Small intestine (tissue), 7 donors: ENCODE measurements at regions not wholly inside any gene's neighbourhood (a gene's known extent, or its start where the extent isn't known, plus 50 kb on each side); places are given as distances from the start of the nearest gene placed in this dataset.
A peak's percentile ranks its signal among the peaks of the same experiment; 100 is the strongest.

Experiments
- DNase-seq, 2 donors: peaks; one replicate each; pipeline versions ENCODE4 v3.0.0 to v3.0.0-alpha.2; 2013
- FAIRE-seq: peaks from 2 replicates; lab custom pipeline; 2012; peaks lifted over from hg19 to GRCh38; lab: Jason Lieb, UNC
- H3K27ac ChIP-seq, 3 donors: one replicate each; pipeline ENCODE4 v1.5.1; 2013; ENCODE audit warnings: low read length in 2 of 3, mild to moderate bottlenecking in 2 of 3, control low read depth in 1 of 3, inconsistent platforms in 1 of 3, low read depth in 1 of 3, moderate library complexity in 1 of 3
- H3K27me3 ChIP-seq, 3 donors: one replicate each; pipeline ENCODE4 v1.6.1; 2013; ENCODE audit warnings: low read length in 3 of 3, inconsistent platforms in 1 of 3; ENCODE audit not compliant: control insufficient read depth in 3 of 3, insufficient read depth in 3 of 3
- H3K36me3 ChIP-seq, 3 donors: one replicate each; pipeline ENCODE4 v1.6.1; 2013; ENCODE audit warnings: low read length in 3 of 3, inconsistent platforms in 1 of 3, low read depth in 1 of 3, mild to moderate bottlenecking in 1 of 3, moderate library complexity in 1 of 3; ENCODE audit not compliant: control insufficient read depth in 3 of 3, insufficient read depth in 2 of 3
- H3K4me1 ChIP-seq, 3 donors: one replicate each; pipeline ENCODE4 v1.6.1; 2013; ENCODE audit warnings: low read length in 2 of 3, inconsistent platforms in 1 of 3, low read depth in 1 of 3, mild to moderate bottlenecking in 1 of 3, moderate library complexity in 1 of 3; ENCODE audit not compliant: control insufficient read depth in 3 of 3, insufficient read depth in 2 of 3
- H3K4me3 ChIP-seq, 3 donors: one replicate each; pipeline ENCODE4 v1.5.1; 2013; ENCODE audit warnings: low read length in 3 of 3, control low read depth in 1 of 3, inconsistent platforms in 1 of 3, low read depth in 1 of 3, mild to moderate bottlenecking in 1 of 3, moderate library complexity in 1 of 3
- H3K9me3 ChIP-seq, 2 donors: one replicate each; pipeline ENCODE4 v1.6.1; 2013; ENCODE audit warnings: low read depth in 1 of 2, low read length in 1 of 2; ENCODE audit not compliant: control insufficient read depth in 2 of 2, insufficient read depth in 1 of 2
- WGBS, 3 donors: extraction: QIAGEN DNeasy Blood & Tissue Kit; methylation state at CpG; one replicate each; pipeline ENCODE4 v1.1.7; 2013; 5-methylcytosine and 5-hydroxymethylcytosine counted together
- donor health status: healthy with polysubstance abuse.
- donor health status: control.
- donor health status: control.
- donor health status: Bipolar disorder and iron deficiency.
- donor health status: healthy.

GRCh38 chr3:73697020-73697419, 72.3 kb upstream of the PDZRN3 start:
- DNase-seq (no peak), FAIRE-seq (no peak)
- Histone ChIP-seq H3K4me3 (no peak overlapping the region), H3K27me3 (no peaks in the 10 kb centered on the region), H3K9me3 (peaks cover 0 to 9% of the 10 kb centered on the region in 2 donors), H3K36me3 (no peaks in the 10 kb centered on the region), H3K27ac (no peak overlapping the region), H3K4me1 (peaks cover 0 to 11% (median 0%) of the 10 kb centered on the region in 3 donors)
- 68 to 74% (median 70%) methylated on average over 6 of the region's 6 CpGs for WGBS, 3 donors

GRCh38 chr3:73695841-73696240, 71.1 kb upstream of the PDZRN3 start:
- Histone ChIP-seq H3K9me3 (peaks cover 0 to 9% of the 10 kb centered on the region in 2 donors), H3K4me1 (peaks cover 0 to 11% (median 0%) of the 10 kb centered on the region in 3 donors), H3K36me3 (no peaks in the 10 kb centered on the region), H3K4me3 (no peak overlapping the region), H3K27me3 (no peaks in the 10 kb centered on the region), H3K27ac (no peak overlapping the region)
- DNase-seq, result no peak
- 70 to 88% (median 79%) methylated on average over 3 of the region's 3 CpGs for WGBS, 3 donors
- no peak for FAIRE-seq

GRCh38 chr3:73694983-73695757, 70.4 kb upstream of the PDZRN3 start:
- no peaks in the 10 kb centered on the region for H3K27me3 ChIP-seq
- H3K4me1 ChIP-seq, result peaks cover 0 to 7% (median 0%) of the 10 kb centered on the region in 3 donors
- H3K27ac ChIP-seq, result no peak overlapping the region
- FAIRE-seq, result no peak
- H3K4me3 ChIP-seq, result no peak overlapping the region
- WGBS, 3 donors, result 77 to 86% (median 82%) methylated on average over 1 of the region's 1 CpG
- DNase-seq, result no peak
- H3K36me3 ChIP-seq, result no peaks in the 10 kb centered on the region
- H3K9me3 ChIP-seq, result peaks cover 0 to 9% of the 10 kb centered on the region in 2 donors

DNA sequence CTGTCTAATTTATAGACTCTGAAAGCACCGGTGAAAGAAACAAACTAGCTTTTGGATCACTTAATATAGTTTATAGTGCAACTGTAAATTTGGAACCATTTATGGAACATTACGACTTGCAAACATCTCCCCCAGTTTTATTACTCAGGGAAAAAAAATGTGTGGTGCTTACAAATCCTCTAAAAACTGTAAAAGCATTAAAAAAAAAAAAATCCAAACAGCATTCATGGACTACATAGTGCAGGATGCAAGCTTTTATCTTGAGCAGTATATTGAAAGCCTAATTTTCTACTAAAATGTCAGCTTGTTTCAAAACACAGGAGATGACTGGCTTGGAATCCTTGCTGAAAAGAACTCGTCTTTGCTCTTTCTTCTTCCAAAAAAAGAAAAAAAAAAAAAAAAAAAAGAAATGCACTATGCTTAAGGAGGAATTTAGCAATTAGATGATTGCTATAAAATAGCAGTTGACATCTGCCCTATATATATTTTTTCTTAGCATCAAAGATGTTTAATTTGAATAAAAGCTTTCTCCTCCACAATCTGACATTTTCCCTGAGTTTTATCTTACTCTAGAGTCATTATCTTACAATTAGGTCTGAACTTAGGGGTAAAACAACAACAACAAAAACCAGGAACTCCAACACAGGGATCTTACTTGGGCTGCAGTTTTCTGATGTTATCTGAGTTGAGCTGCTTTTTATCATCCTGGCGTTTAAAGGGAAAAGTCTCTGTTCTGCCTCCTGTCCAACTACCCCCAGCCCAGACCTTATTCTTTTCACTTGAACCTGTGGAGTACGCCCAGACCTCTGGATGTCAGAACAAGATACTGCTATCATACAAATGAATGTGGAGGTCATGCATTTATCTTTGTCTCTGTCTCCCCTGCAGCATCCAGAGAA, 62.6 kb upstream of the PDZRN3 start:
- no peak for FAIRE-seq
- no peak for DNase-seq
- H3K4me3 ChIP-seq, result no peak overlapping the region
- no peak overlapping the region for H3K27ac ChIP-seq
- WGBS, 3 donors, result 66 to 76% (median 72%) methylated on average over 5 of the region's 5 CpGs
- no peaks in the 10 kb centered on the region for H3K27me3 ChIP-seq
- H3K4me1 ChIP-seq, result no peaks in the 10 kb centered on the region
- no peaks in the 10 kb centered on the region for H3K9me3 ChIP-seq
- H3K36me3 ChIP-seq, result no peaks in the 10 kb centered on the region

DNA sequence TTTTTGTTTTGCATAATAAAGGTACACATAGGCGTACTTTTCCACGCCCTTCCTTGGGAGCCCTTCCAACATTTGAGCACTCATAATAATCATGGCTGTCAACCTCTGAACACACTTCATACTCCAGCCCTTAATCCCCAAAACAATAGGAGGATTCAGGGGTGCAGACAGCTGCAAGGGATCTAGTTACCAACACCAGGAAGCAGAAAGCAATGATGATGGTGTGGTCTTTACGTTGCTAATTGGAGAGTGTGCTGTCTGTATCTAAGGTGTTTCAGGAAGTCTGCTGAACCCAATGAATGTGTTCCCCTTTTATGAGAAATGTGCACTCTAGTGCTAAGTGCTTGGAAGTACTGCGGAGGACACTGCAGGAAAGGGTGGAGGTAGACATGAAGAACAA, 60.3 kb upstream of the PDZRN3 start:
- DNase-seq (peak in 1 of 2 donors; percentile 3), FAIRE-seq (no peak)
- Histone ChIP-seq H3K27ac (no peak overlapping the region), H3K4me3 (no peak overlapping the region), H3K27me3 (no peaks in the 10 kb centered on the region), H3K9me3 (no peaks in the 10 kb centered on the region), H3K36me3 (no peaks in the 10 kb centered on the region), H3K4me1 (no peaks in the 10 kb centered on the region)
- WGBS, 3 donors, result 21 to 55% (median 32%) methylated on average over 4 of the region's 4 CpGs

GRCh38 chr3:73683706-73684105, 59.0 kb upstream of the PDZRN3 start:
- H3K36me3 ChIP-seq, result no peaks in the 10 kb centered on the region
- 76 to 82% (median 80%) methylated on average over 5 of the region's 5 CpGs for WGBS, 3 donors
- H3K4me3 ChIP-seq, result no peak overlapping the region
- no peaks in the 10 kb centered on the region for H3K4me1 ChIP-seq
- no peak for DNase-seq
- H3K9me3 ChIP-seq, result no peaks in the 10 kb centered on the region
- H3K27ac ChIP-seq, result no peak overlapping the region
- no peak for FAIRE-seq
- H3K27me3 ChIP-seq, result no peaks in the 10 kb centered on the region

- H3K27ac ChIP-seq, result no peak overlapping the region
Measured at GRCh38 chr3:73681610-73682009, 56.9 kb upstream of the PDZRN3 start.

GRCh38 chr3:73681198-73681597, 56.5 kb upstream of the PDZRN3 start:
- Histone ChIP-seq H3K9me3 (no peaks in the 10 kb centered on the region), H3K27me3 (no peaks in the 10 kb centered on the region), H3K27ac (no peak overlapping the region), H3K36me3 (no peaks in the 10 kb centered on the region), H3K4me1 (no peaks in the 10 kb centered on the region), H3K4me3 (no peak overlapping the region)
- DNase-seq (no peak), FAIRE-seq (no peak)
- 75 to 85% (median 83%) methylated on average over 1 of the region's 1 CpG for WGBS, 3 donors

More at GRCh38 chr3:73681610-73682009, 56.9 kb upstream of the PDZRN3 start:
- no peak for DNase-seq
- no peaks in the 10 kb centered on the region for H3K4me1 ChIP-seq
- H3K4me3 ChIP-seq, result no peak overlapping the region
- H3K27me3 ChIP-seq, result no peaks in the 10 kb centered on the region
- FAIRE-seq, result no peak
- 76 to 84% (median 84%) methylated on average over 6 of the region's 6 CpGs for WGBS, 3 donors
- no peaks in the 10 kb centered on the region for H3K9me3 ChIP-seq
- H3K36me3 ChIP-seq, result no peaks in the 10 kb centered on the region
